GM12878 (cell line): ENCODE measurements at regions not wholly inside any gene's neighbourhood (a gene's known extent, or its start where the extent isn't known, plus 50 kb on each side); places are given as distances from the start of the nearest gene placed in this dataset.

Source experiments
- ATAC-seq: fragments of 200-7000 bp; cut with Tn5 transposase; 3 replicates; pipeline ENCODE4 v1.9.1; 2020; ENCODE audit warnings: mild to moderate bottlenecking, moderate library complexity
- BruUV-seq: library from RNA; stranded (reverse); fragments of 400-500 nt; replicated peaks from 2 replicates; lab custom pipeline; 2021; lab: Mats Ljungman, UMichigan
- CTCF ChIA-PET: fragments of 300-600 bp; sonication (Branson Sonifier 250); formaldehyde crosslinking; extraction: SDS; loops from one replicate; lab custom pipeline; 2021; ENCODE audit warnings: inconsistent platforms; lab: Yijun Ruan, JAX
- POLR2A ChIA-PET: fragments of 350-600 bp; formaldehyde crosslinking; extraction: SDS; loops from one replicate; lab custom pipeline; 2021; ENCODE audit warnings: inconsistent platforms; lab: Charles Lee
- RAD21 ChIA-PET: fragments of 300-600 bp; sonication (Branson Sonifier 250); formaldehyde crosslinking; loops from one replicate; lab custom pipeline; 2023; ENCODE audit warnings: antibody characterized with exemption; ENCODE audit not compliant: unreplicated experiment; lab: Charles Lee
- SMC1A ChIA-PET: fragments of 300-600 bp; sonication (Branson Sonifier 250); formaldehyde crosslinking; loops from one replicate; lab custom pipeline; 2023; ENCODE audit not compliant: unreplicated experiment, uncharacterized antibody; lab: Charles Lee
- DNase-seq: peaks from one replicate; pipeline ENCODE4 v3.0.0-alpha.2; 2011; ENCODE audit warnings: low read depth, low spot score
- FAIRE-seq: peaks from 3 replicates; lab custom pipeline; 2011; peaks lifted over from hg19 to GRCh38; lab: Jason Lieb, UNC
- H2AFZ ChIP-seq: 2 replicates; pipeline ENCODE4 v1.6.0; 2011; ENCODE audit warnings: low read depth, low read length, control low read depth; ENCODE audit not compliant: control insufficient read depth
- H3K27ac ChIP-seq: 2 replicates; pipeline ENCODE4 v1.5.1; 2011; ENCODE audit warnings: control low read depth; ENCODE audit not compliant: control insufficient read depth, insufficient read depth
- H3K27me3 ChIP-seq, 2 experiments: replicated peaks in 1 of 2; 2 replicates each; pipeline versions ENCODE4 v1.6.0 to v1.6.1; 2011; ENCODE audit warnings: low read length in 1 of 2; ENCODE audit not compliant: control insufficient read depth in 2 of 2, insufficient read depth in 2 of 2
- H3K36me3 ChIP-seq, 2 experiments: 2 replicates each; pipeline ENCODE4 v1.5.1; 2011; ENCODE audit warnings: low read length in 1 of 2; ENCODE audit not compliant: control insufficient read depth in 2 of 2, insufficient read depth in 2 of 2
- H3K4me1 ChIP-seq: 2 replicates; pipeline ENCODE4 v1.6.1; 2011; ENCODE audit warnings: mild to moderate bottlenecking, low read length, moderate library complexity, mixed read lengths; ENCODE audit not compliant: control insufficient read depth, insufficient read depth
- H3K4me2 ChIP-seq: 2 replicates; pipeline ENCODE4 v1.6.0; 2011; ENCODE audit warnings: control low read depth; ENCODE audit not compliant: control insufficient read depth, insufficient read depth
- H3K4me3 ChIP-seq: fragments of 200-600 bp; sonication (generic); 2 replicates; pipeline ENCODE4 v1.5.1; 2016
- H3K79me2 ChIP-seq: 2 replicates; pipeline ENCODE4 v1.6.0; 2011; ENCODE audit warnings: low read length; ENCODE audit not compliant: control insufficient read depth, insufficient read depth
- H3K9ac ChIP-seq: 2 replicates; pipeline ENCODE4 v1.8.0; 2011; ENCODE audit warnings: low read length, control low read depth, mixed read lengths; ENCODE audit not compliant: control insufficient read depth, insufficient read depth
- H3K9me3 ChIP-seq: replicated peaks from 3 replicates; pipeline ENCODE4 v1.5.1; 2011; ENCODE audit warnings: mild to moderate bottlenecking, low read length; ENCODE audit not compliant: control insufficient read depth, insufficient read depth
- H4K20me1 ChIP-seq: 2 replicates; pipeline ENCODE4 v1.6.0; 2011; ENCODE audit not compliant: control insufficient read depth, insufficient read depth
- ASH2L ChIP-seq: fragments of 300-600, 200-600 bp; sonication (generic); IDR thresholded peaks from 2 replicates; pipeline ENCODE4 v1.6.1; 2017; ENCODE audit warnings: low read depth, mild to moderate bottlenecking, borderline replicate concordance
- BACH1 ChIP-seq: fragments of 450-650 bp; IDR thresholded peaks from 2 replicates; pipeline ENCODE4 v1.6.1; 2017; ENCODE audit warnings: mild to moderate bottlenecking, borderline replicate concordance
- CBX3 ChIP-seq: fragments of 200-600 bp; sonication (generic); IDR thresholded peaks from 2 replicates; pipeline ENCODE4 v1.6.1; 2016; ENCODE audit warnings: low read depth, borderline replicate concordance
- CREM ChIP-seq: IDR thresholded peaks from 2 replicates; pipeline ENCODE4 v1.6.1; 2014; ENCODE audit warnings: antibody characterized with exemption, low read depth
- E4F1 ChIP-seq: fragments of 450-650 bp; IDR thresholded peaks from 2 replicates; pipeline ENCODE4 v1.6.1; 2018; ENCODE audit warnings: borderline replicate concordance, mild to moderate bottlenecking; ENCODE audit not compliant: partially characterized antibody
- KLF5 ChIP-seq: fragments of 450-650 bp; IDR thresholded peaks from 2 replicates; pipeline ENCODE4 v1.6.1; 2014; ENCODE audit warnings: mild to moderate bottlenecking; ENCODE audit not compliant: partially characterized antibody
- NR2C2 ChIP-seq: IDR thresholded peaks from 2 replicates; pipeline ENCODE4 v1.6.1; 2011; ENCODE audit warnings: borderline replicate concordance, low read depth; ENCODE audit not compliant: control insufficient read depth, insufficient read length
- SMARCA5 ChIP-seq: fragments of 450-650 bp; IDR thresholded peaks from 2 replicates; pipeline ENCODE4 v1.6.1; 2017; ENCODE audit warnings: mild to moderate bottlenecking
- SREBF1 ChIP-seq: IDR thresholded peaks from 2 replicates; pipeline ENCODE4 v1.6.1; 2012; ENCODE audit warnings: mild to moderate bottlenecking, low read length
- ZNF24 ChIP-seq: fragments of 450-650 bp; IDR thresholded peaks from 2 replicates; pipeline ENCODE4 v1.6.1; 2017; ENCODE audit warnings: antibody characterized with exemption, mild to moderate bottlenecking
- WGBS: methylation state at CpG from one replicate; pipeline ENCODE4 v1.1.6; 2016; ENCODE audit warnings: low lambda C conversion rate; ENCODE audit not compliant: insufficient replicate concordance, insufficient coverage; ENCODE audit errors: missing lambda C conversion rate; 5-methylcytosine and 5-hydroxymethylcytosine counted together
- in situ Hi-C: fragments of 300-500 bp; cut with MboI; formaldehyde crosslinking; loops from 9 replicates; pipeline ENCODE4 v1.14.3; 2018; ENCODE audit warnings: mixed read lengths
- intact Hi-C: fragments of 100-400 bp; cut with micrococcal nuclease; formaldehyde crosslinking; loops from one replicate; pipeline ENCODE4 v1.14.2; 2022; ENCODE audit not compliant: unreplicated experiment
- TF ChIP-seq, protein P1 (sequence below): fragments of 150-350 bp; IDR thresholded peaks from 2 replicates; pipeline ENCODE4 v1.6.1; 2016; ENCODE audit warnings: low read depth, low read length

- DNase-seq (no peak), ATAC-seq (no peak), FAIRE-seq (no peak)
- no peaks in the 10 kb centered on the region for H3K4me1 ChIP-seq
- CTCF ChIA-PET: no interaction called here
- H3K79me2 ChIP-seq: no peaks in the 10 kb centered on the region
- POLR2A ChIA-PET: no interaction called here
- H4K20me1 ChIP-seq: no peaks in the 10 kb centered on the region
- no peak overlapping the region for H3K9ac ChIP-seq
- H2AFZ ChIP-seq: no peak overlapping the region
- no peaks in the 10 kb centered on the region for H3K27me3 ChIP-seq
- H3K27ac ChIP-seq: no peak overlapping the region
- in situ Hi-C loops (no loop called here), intact Hi-C loops (no loop called here)
- no peak overlapping the region for H3K4me2 ChIP-seq
- H3K4me3 ChIP-seq: no peak overlapping the region
- RAD21 ChIA-PET: no interaction called here
- H3K36me3 ChIP-seq: no peaks in the 10 kb centered on the region
- BruUV-seq: no TSS peak
- 7% methylated on average over 5 of the region's 5 CpGs for WGBS
- TF ChIP-seq, protein P1, sequence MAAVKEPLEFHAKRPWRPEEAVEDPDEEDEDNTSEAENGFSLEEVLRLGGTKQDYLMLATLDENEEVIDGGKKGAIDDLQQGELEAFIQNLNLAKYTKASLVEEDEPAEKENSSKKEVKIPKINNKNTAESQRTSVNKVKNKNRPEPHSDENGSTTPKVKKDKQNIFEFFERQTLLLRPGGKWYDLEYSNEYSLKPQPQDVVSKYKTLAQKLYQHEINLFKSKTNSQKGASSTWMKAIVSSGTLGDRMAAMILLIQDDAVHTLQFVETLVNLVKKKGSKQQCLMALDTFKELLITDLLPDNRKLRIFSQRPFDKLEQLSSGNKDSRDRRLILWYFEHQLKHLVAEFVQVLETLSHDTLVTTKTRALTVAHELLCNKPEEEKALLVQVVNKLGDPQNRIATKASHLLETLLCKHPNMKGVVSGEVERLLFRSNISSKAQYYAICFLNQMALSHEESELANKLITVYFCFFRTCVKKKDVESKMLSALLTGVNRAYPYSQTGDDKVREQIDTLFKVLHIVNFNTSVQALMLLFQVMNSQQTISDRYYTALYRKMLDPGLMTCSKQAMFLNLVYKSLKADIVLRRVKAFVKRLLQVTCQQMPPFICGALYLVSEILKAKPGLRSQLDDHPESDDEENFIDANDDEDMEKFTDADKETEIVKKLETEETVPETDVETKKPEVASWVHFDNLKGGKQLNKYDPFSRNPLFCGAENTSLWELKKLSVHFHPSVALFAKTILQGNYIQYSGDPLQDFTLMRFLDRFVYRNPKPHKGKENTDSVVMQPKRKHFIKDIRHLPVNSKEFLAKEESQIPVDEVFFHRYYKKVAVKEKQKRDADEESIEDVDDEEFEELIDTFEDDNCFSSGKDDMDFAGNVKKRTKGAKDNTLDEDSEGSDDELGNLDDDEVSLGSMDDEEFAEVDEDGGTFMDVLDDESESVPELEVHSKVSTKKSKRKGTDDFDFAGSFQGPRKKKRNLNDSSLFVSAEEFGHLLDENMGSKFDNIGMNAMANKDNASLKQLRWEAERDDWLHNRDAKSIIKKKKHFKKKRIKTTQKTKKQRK: no peak
- TF ChIP-seq CBX3 (no peak), ASH2L (no peak), SREBF1 (no peak), SMARCA5 (no peak), NR2C2 (no peak), ZNF24 (no peak), CREM (no peak), E4F1 (no peak), BACH1 (no peak), KLF5 (no peak)
- H3K9me3 ChIP-seq: no peaks in the 10 kb centered on the region
- SMC1A ChIA-PET: no interaction called here
Observed at GRCh38 chr14:97866664-97867063, 1069.5 kb downstream of the VRK1 start.
